HG02571 (cell line): ENCODE measurements at regions not wholly inside any gene's neighbourhood (a gene's known extent, or its start where the extent isn't known, plus 50 kb on each side); places are given as distances from the start of the nearest gene placed in this dataset.

Source experiments
- ATAC-seq: cut with Tn5 transposase; IDR thresholded peaks from one replicate; pipeline ENCODE4 v1.9.1; 2021; ENCODE audit warnings: mild to moderate bottlenecking, moderate library complexity; ENCODE audit not compliant: unreplicated experiment

- no peak for ATAC-seq
Measured at GRCh38 chr17:33403194-33403593, 110.1 kb upstream of the ASIC2 start.

- ATAC-seq = no peak
Measured at GRCh38 chr17:33404070-33404819, 111.2 kb upstream of the ASIC2 start.

GRCh38 chr17:33416131-33416530 is 123.0 kb upstream of the ASIC2 start:
- ATAC-seq = no peak

GRCh38 chr17:33421933-33422332 is 128.8 kb upstream of the ASIC2 start:
- ATAC-seq = no peak

- no peak for ATAC-seq
Measured at GRCh38 chr17:33433581-33433980, 140.5 kb upstream of the ASIC2 start.

GRCh38 chr17:33434841-33435240 is 141.7 kb upstream of the ASIC2 start:
- no peak for ATAC-seq

- ATAC-seq = no peak
Measured at GRCh38 chr17:33435721-33436301, 142.7 kb upstream of the ASIC2 start.

GRCh38 chr17:33436321-33436720 is 143.2 kb upstream of the ASIC2 start:
- ATAC-seq = no peak

- ATAC-seq = no peak
Measured at GRCh38 chr17:33438139-33438538, 145.0 kb upstream of the ASIC2 start.

GRCh38 chr17:33438578-33438977 is 145.5 kb upstream of the ASIC2 start:
- no peak for ATAC-seq

- ATAC-seq = no peak
Measured at GRCh38 chr17:33442320-33442719, 149.2 kb upstream of the ASIC2 start.

- ATAC-seq = no peak
Measured at GRCh38 chr17:33444731-33445130, 151.6 kb upstream of the ASIC2 start.

GRCh38 chr17:33447090-33447489 is 154.0 kb upstream of the ASIC2 start:
- ATAC-seq = no peak

GRCh38 chr17:33451221-33451620 is 158.1 kb upstream of the ASIC2 start:
- no peak for ATAC-seq

- no peak for ATAC-seq
Measured at GRCh38 chr17:33457477-33457876, 164.4 kb upstream of the ASIC2 start.

GRCh38 chr17:33459078-33459940 is 166.2 kb upstream of the ASIC2 start:
- ATAC-seq = no peak

- no peak for ATAC-seq
Measured at GRCh38 chr17:33460781-33461450, 167.8 kb upstream of the ASIC2 start.

GRCh38 chr17:33463887-33464286 is 170.8 kb upstream of the ASIC2 start:
- ATAC-seq = no peak

- ATAC-seq = no peak
Measured at GRCh38 chr17:33464669-33465280, 171.7 kb upstream of the ASIC2 start.

- ATAC-seq = no peak
Measured at GRCh38 chr17:33469421-33469820, 176.3 kb upstream of the ASIC2 start.

- ATAC-seq = no peak
Measured at GRCh38 chr17:33469911-33470310, 176.8 kb upstream of the ASIC2 start.
